Loucy (cell line): ENCODE measurements at regions not wholly inside any gene's neighbourhood (a gene's known extent, or its start where the extent isn't known, plus 50 kb on each side); places are given as distances from the start of the nearest gene placed in this dataset.

Experiments used
- H2AFZ ChIP-seq: fragments of 200-600 bp; sonication (generic); 2 replicates; pipeline ENCODE4 v1.6.0; 2016; ENCODE audit warnings: antibody characterized with exemption, mild to moderate bottlenecking, low read length, moderate library complexity
- H3F3A ChIP-seq: fragments of 200-600 bp; 2 replicates; pipeline ENCODE4 v1.6.0; 2016; ENCODE audit warnings: antibody characterized with exemption, low read depth, mild to moderate bottlenecking
- H3K27me3 ChIP-seq: fragments of 200-600 bp; sonication (generic); 2 replicates; pipeline ENCODE4 v1.6.1; 2014; ENCODE audit warnings: low read length, mild to moderate bottlenecking; ENCODE audit not compliant: insufficient read depth, poor library complexity, severe bottlenecking
- H3K36me3 ChIP-seq: fragments of 200-600 bp; sonication (generic); 2 replicates; pipeline ENCODE4 v1.6.1; 2016; ENCODE audit warnings: low read length; ENCODE audit not compliant: insufficient read depth
- H3K4me1 ChIP-seq: fragments of 200-600 bp; sonication (generic); 2 replicates; pipeline ENCODE4 v1.5.1; 2014; ENCODE audit warnings: low read length, mild to moderate bottlenecking; ENCODE audit not compliant: insufficient read depth, poor library complexity, severe bottlenecking
- H3K4me2 ChIP-seq: fragments of 200-600 bp; sonication (generic); 2 replicates; pipeline ENCODE4 v1.6.0; 2014; ENCODE audit warnings: antibody characterized with exemption, low read length, low read depth, mild to moderate bottlenecking; ENCODE audit not compliant: poor library complexity, severe bottlenecking
- H3K4me3 ChIP-seq: fragments of 200-600 bp; sonication (generic); 2 replicates; pipeline ENCODE4 v1.5.1; 2014; ENCODE audit warnings: low read length, mild to moderate bottlenecking, mixed read lengths; ENCODE audit not compliant: poor library complexity, severe bottlenecking
- H3K79me2 ChIP-seq: fragments of 200-600 bp; sonication (generic); 2 replicates; pipeline ENCODE4 v1.6.1; 2014; ENCODE audit warnings: low read length; ENCODE audit not compliant: insufficient read depth
- H3K9ac ChIP-seq: fragments of 200-600 bp; sonication (generic); 2 replicates; pipeline ENCODE4 v1.6.0; 2014; ENCODE audit warnings: mild to moderate bottlenecking, low read depth, low read length, moderate library complexity; ENCODE audit not compliant: poor library complexity, severe bottlenecking
- H3K9me2 ChIP-seq: fragments of 200-600 bp; sonication (generic); replicated peaks from 2 replicates; pipeline ENCODE4 v1.6.1; 2016; ENCODE audit warnings: low read depth, low read length, mixed read lengths
- H3K9me3 ChIP-seq: fragments of 200-600 bp; sonication (generic); 2 replicates; pipeline ENCODE4 v1.6.1; 2014; ENCODE audit warnings: mild to moderate bottlenecking, antibody characterized with exemption, low read length, low read depth; ENCODE audit not compliant: insufficient read depth
- H4K20me1 ChIP-seq: fragments of 200-600 bp; sonication (generic); 2 replicates; pipeline ENCODE4 v1.6.0; 2014; ENCODE audit warnings: antibody characterized with exemption, low read length, mild to moderate bottlenecking; ENCODE audit not compliant: insufficient read depth, poor library complexity, severe bottlenecking
- EZH2phosphoT487 ChIP-seq: fragments of 200-600 bp; IDR thresholded peaks from 2 replicates; pipeline ENCODE4 v1.6.1; 2018; ENCODE audit warnings: antibody characterized with exemption, mild to moderate bottlenecking, moderate library complexity, borderline replicate concordance
- TF ChIP-seq, protein P1 (sequence below): fragments of 200-600 bp; sonication (generic); conservative IDR thresholded peaks from 2 replicates; pipeline ENCODE4 v1.5.1; 2014; ENCODE audit warnings: mild to moderate bottlenecking, antibody characterized with exemption, low read length

DNA sequence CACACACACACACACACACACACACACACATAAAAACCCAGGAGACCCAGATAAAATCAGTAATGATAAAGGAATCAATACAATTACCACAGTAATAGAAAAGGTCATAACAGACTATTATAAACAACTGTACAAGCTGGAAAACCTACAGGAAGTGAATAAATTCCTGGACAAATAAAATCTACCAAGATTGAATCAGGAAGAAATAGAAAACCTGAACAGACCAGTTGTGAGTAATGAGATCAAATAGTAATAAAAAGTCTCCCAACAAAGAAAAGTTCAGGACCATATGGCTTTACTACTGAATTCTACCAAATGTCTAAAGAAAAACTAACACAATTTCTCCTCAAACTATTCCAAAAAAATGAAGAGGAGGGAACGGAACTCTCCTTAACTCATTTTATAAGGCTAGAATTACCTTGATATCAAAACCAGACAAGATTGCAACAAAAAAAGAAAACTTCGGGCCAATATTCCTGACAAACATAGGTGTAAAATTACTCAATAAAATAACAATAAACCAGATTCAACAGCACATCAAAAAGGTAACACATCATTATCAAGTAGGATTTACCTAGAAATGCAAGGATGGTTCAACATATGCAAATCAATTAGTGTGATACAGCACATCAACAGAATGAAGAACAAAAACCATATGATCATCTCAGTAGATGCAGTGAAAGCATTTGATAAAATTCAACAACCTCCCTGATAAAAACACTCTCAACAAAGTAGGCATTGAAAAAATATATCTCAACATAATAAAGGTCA is 325.2 kb upstream of the POU5F2 start:
- no peaks in the 10 kb centered on the region for H3K9me3 ChIP-seq
- peaks cover 9% of the 10 kb centered on the region; the same call in 1 of the 2 replicates for H3K79me2 ChIP-seq

DNA sequence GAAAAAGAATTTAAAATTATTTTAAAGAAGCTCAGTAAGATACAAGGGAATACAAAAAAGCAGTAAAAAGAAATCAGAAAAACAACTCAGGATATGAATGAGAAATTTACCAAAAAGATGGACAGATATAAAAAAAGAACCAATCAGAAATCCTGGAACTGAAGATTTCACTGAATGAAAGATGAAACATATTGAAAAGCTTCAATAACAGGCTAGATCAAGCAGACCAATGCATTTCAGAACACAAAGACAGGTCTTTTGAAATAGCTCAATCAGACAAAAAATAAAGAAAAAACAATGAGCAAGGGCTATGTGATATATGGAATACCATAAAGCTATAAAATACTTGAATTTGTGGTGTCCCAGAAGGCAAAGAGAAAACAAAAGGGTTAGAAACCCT is 322.6 kb upstream of the POU5F2 start:
- H3F3A ChIP-seq: no peaks in the 10 kb centered on the region
- no peak overlapping the region for H3K4me2 ChIP-seq
- no peak for TF ChIP-seq EZH2phosphoT487
- TF ChIP-seq, protein P1, sequence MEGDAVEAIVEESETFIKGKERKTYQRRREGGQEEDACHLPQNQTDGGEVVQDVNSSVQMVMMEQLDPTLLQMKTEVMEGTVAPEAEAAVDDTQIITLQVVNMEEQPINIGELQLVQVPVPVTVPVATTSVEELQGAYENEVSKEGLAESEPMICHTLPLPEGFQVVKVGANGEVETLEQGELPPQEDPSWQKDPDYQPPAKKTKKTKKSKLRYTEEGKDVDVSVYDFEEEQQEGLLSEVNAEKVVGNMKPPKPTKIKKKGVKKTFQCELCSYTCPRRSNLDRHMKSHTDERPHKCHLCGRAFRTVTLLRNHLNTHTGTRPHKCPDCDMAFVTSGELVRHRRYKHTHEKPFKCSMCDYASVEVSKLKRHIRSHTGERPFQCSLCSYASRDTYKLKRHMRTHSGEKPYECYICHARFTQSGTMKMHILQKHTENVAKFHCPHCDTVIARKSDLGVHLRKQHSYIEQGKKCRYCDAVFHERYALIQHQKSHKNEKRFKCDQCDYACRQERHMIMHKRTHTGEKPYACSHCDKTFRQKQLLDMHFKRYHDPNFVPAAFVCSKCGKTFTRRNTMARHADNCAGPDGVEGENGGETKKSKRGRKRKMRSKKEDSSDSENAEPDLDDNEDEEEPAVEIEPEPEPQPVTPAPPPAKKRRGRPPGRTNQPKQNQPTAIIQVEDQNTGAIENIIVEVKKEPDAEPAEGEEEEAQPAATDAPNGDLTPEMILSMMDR: no peak
- H3K4me3 ChIP-seq: no peak overlapping the region
- H3K27me3 ChIP-seq: no peaks in the 10 kb centered on the region
- no peaks in the 10 kb centered on the region for H3K9me2 ChIP-seq
- H3K9ac ChIP-seq: no peak overlapping the region
- H3K9me3 ChIP-seq: no peaks in the 10 kb centered on the region; the same call in 1 of the 2 replicates
- H3K79me2 ChIP-seq: peaks cover 10% of the 10 kb centered on the region; the same call in 1 of the 2 replicates
- no peak overlapping the region for H2AFZ ChIP-seq
- H3K4me1 ChIP-seq: no peaks in the 10 kb centered on the region
- no peaks in the 10 kb centered on the region for H4K20me1 ChIP-seq
- no peaks in the 10 kb centered on the region for H3K36me3 ChIP-seq

More for the DNA sequence above, 325.2 kb upstream of the POU5F2 start:
- no peaks in the 10 kb centered on the region for H3K36me3 ChIP-seq
- no peak overlapping the region for H3K4me3 ChIP-seq
- H3F3A ChIP-seq: no peaks in the 10 kb centered on the region
- H3K9me2 ChIP-seq: no peaks in the 10 kb centered on the region
- no peaks in the 10 kb centered on the region for H4K20me1 ChIP-seq
- no peaks in the 10 kb centered on the region for H3K27me3 ChIP-seq
- TF ChIP-seq, protein P1: no peak
- H3K4me1 ChIP-seq: no peaks in the 10 kb centered on the region
- no peak overlapping the region for H3K9ac ChIP-seq
- H3K4me2 ChIP-seq: no peak overlapping the region
- H2AFZ ChIP-seq: no peak overlapping the region

DNA sequence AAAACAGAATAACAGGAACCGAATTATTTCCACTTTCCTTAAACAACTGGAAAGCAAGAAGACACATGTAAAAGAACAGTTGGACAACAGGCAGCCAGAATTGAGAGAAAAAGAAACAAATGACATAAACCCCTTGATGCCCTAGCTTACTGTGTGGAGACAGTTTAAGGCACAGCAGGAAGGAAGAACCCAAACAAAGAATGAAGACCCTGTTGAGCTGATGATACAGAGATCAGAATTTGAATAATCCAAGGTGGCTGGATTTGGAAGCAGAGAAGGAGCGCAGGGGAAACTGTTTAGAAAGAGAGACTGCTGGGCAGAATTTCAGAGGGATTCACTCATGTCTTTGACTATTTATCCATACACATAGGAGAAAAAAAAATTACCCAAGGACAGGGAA is 316.3 kb upstream of the POU5F2 start:
- Histone ChIP-seq H3K27me3 (no peaks in the 10 kb centered on the region), H3K4me3 (no peak overlapping the region), H3K9me3 (no peaks in the 10 kb centered on the region; the same call in 1 of the 2 replicates), H4K20me1 (no peaks in the 10 kb centered on the region), H2AFZ (no peak overlapping the region), H3K4me1 (no peaks in the 10 kb centered on the region), H3K36me3 (no peaks in the 10 kb centered on the region), H3K9ac (no peak overlapping the region), H3K79me2 (0 out of 2 replicates have a peak, but pooled peaks cover 5% of the 10 kb centered on the region), H3F3A (no peaks in the 10 kb centered on the region), H3K4me2 (no peak overlapping the region), H3K9me2 (no peaks in the 10 kb centered on the region)
- TF ChIP-seq EZH2phosphoT487: no peak
- TF ChIP-seq, protein P1: no peak
